Liver (tissue), 8 donors: ENCODE measurements at regions not wholly inside any gene's neighbourhood (a gene's known extent, or its start where the extent isn't known, plus 50 kb on each side); places are given as distances from the start of the nearest gene placed in this dataset.

Experiments
- DNase-seq: peaks from one replicate; pipeline ENCODE4 v3.0.0-alpha.2; 2017; ENCODE audit warnings: low spot score
- H3K27ac ChIP-seq, 2 donors: one replicate each; pipeline ENCODE4 v1.7.0; 2013; ENCODE audit warnings: inconsistent platforms in 2 of 2, low read length in 2 of 2, control low read depth in 1 of 2, low read depth in 1 of 2, mild to moderate bottlenecking in 1 of 2
- H3K27me3 ChIP-seq, 4 donors: one replicate each; pipeline versions ENCODE4 v1.6.1 to v1.7.0; 2013; ENCODE audit warnings: low read length in 3 of 4, inconsistent platforms in 1 of 4, mild to moderate bottlenecking in 1 of 4, moderate library complexity in 1 of 4; ENCODE audit not compliant: control insufficient read depth in 4 of 4, insufficient read depth in 4 of 4
- H3K36me3 ChIP-seq, 4 donors: one replicate each; pipeline versions ENCODE4 v1.6.1 to v1.7.0; 2013; ENCODE audit warnings: low read length in 3 of 4, mild to moderate bottlenecking in 3 of 4, low read depth in 1 of 4, moderate library complexity in 1 of 4; ENCODE audit not compliant: control insufficient read depth in 4 of 4, insufficient read depth in 3 of 4
- H3K4me1 ChIP-seq, 4 donors: one replicate each; pipeline versions ENCODE4 v1.6.1 to v1.7.0; 2013; ENCODE audit warnings: low read length in 3 of 4, mild to moderate bottlenecking in 3 of 4, moderate library complexity in 1 of 4; ENCODE audit not compliant: control insufficient read depth in 4 of 4, insufficient read depth in 4 of 4
- H3K4me3 ChIP-seq, 3 donors: one replicate each; pipeline versions ENCODE4 v1.6.1 to v1.7.0; 2013; ENCODE audit warnings: low read length in 3 of 3, control low read depth in 1 of 3, low read depth in 1 of 3, mild to moderate bottlenecking in 1 of 3
- H3K9ac ChIP-seq, 2 donors: one replicate each; pipeline ENCODE4 v1.7.0; 2013; ENCODE audit warnings: low read length in 2 of 2, mild to moderate bottlenecking in 2 of 2, moderate library complexity in 2 of 2, control low read depth in 1 of 2, low read depth in 1 of 2
- H3K9me3 ChIP-seq, 4 donors: one replicate each; pipeline versions ENCODE4 v1.6.1 to v1.7.0; 2013; ENCODE audit warnings: low read length in 3 of 4; ENCODE audit not compliant: control insufficient read depth in 4 of 4
- CTCF ChIP-seq: fragments of 150-350 bp; IDR thresholded peaks from 2 replicates; pipeline ENCODE4 v1.5.1; 2017; ENCODE audit warnings: improper control_type of control experiment, low read depth, low read length; ENCODE audit not compliant: missing input control
- EGR1 ChIP-seq, 2 donors: IDR thresholded peaks; 2 replicates each; pipeline ENCODE4 v1.6.1; 2016 to 2018; ENCODE audit warnings: antibody characterized with exemption in 2 of 2, low read depth in 2 of 2
- FOXA2 ChIP-seq: IDR thresholded peaks from 2 replicates; pipeline ENCODE4 v1.6.1; 2016; ENCODE audit warnings: antibody characterized with exemption
- HNF4A ChIP-seq, 2 donors: conservative IDR thresholded peaks; 2 replicates each; pipeline ENCODE4 v1.6.1; 2016; ENCODE audit warnings: antibody characterized with exemption in 2 of 2, mild to moderate bottlenecking in 2 of 2
- HNF4G ChIP-seq: IDR thresholded peaks from 2 replicates; pipeline ENCODE4 v1.6.1; 2016; ENCODE audit warnings: antibody characterized with exemption
- RAD21 ChIP-seq, 2 donors: IDR thresholded peaks; 2 replicates each; pipeline ENCODE4 v1.6.1; 2016; ENCODE audit warnings: antibody characterized with exemption in 2 of 2, mild to moderate bottlenecking in 2 of 2
- RXRA ChIP-seq, 2 donors: IDR thresholded peaks; 2 replicates each; pipeline ENCODE4 v1.6.1; 2017 to 2018; ENCODE audit warnings: antibody characterized with exemption in 2 of 2, mild to moderate bottlenecking in 1 of 2
- SP1 ChIP-seq: IDR thresholded peaks from 2 replicates; pipeline ENCODE4 v1.6.1; 2018; ENCODE audit warnings: antibody characterized with exemption, mild to moderate bottlenecking
- TAF1 ChIP-seq: conservative IDR thresholded peaks from 2 replicates; pipeline ENCODE4 v1.6.1; 2016; ENCODE audit warnings: antibody characterized with exemption, mild to moderate bottlenecking
- YY1 ChIP-seq: IDR thresholded peaks from 2 replicates; pipeline ENCODE4 v1.6.1; 2016; ENCODE audit warnings: antibody characterized with exemption, mild to moderate bottlenecking
- WGBS: extraction: QIAGEN DNeasy Blood & Tissue Kit; methylation state at CpG from one replicate; pipeline ENCODE4 v1.1.7; 2013; 5-methylcytosine and 5-hydroxymethylcytosine counted together
- TF ChIP-seq, protein P1 (sequence below): IDR thresholded peaks from 2 replicates; pipeline ENCODE4 v1.6.1; 2016; ENCODE audit warnings: antibody characterized with exemption
- TF ChIP-seq, protein P2 (sequence below): IDR thresholded peaks from 2 replicates; pipeline ENCODE4 v1.6.1; 2016; ENCODE audit warnings: antibody characterized with exemption
- TF ChIP-seq, protein P3 (sequence below): IDR thresholded peaks from 2 replicates; pipeline ENCODE4 v1.6.1; 2016; ENCODE audit warnings: antibody characterized with exemption
- donor health status: healthy.
- donor health status: healthy.
- donor health status: healthy.
- donor health status: healthy.
- donor health status: healthy.

DNA sequence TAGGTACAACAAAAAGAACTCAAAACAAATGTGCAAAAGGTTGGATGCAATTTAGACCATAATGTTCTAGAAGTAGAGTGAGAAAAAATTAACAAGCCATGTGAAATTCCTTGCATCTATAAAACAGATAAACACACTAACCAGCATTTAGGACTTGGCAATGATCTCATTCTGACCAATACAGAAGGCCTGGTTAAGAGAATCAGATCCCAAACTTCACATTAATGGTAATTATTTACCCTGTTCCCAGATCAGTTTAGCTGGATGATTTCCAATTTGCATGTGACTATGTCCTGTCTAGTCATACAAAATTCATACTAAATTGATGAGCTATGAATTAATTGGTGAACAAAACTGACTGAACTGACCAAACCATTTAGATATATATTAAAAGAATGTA lies 98.4 kb upstream of the FIGN start (continued):
- TF ChIP-seq, protein P1, sequence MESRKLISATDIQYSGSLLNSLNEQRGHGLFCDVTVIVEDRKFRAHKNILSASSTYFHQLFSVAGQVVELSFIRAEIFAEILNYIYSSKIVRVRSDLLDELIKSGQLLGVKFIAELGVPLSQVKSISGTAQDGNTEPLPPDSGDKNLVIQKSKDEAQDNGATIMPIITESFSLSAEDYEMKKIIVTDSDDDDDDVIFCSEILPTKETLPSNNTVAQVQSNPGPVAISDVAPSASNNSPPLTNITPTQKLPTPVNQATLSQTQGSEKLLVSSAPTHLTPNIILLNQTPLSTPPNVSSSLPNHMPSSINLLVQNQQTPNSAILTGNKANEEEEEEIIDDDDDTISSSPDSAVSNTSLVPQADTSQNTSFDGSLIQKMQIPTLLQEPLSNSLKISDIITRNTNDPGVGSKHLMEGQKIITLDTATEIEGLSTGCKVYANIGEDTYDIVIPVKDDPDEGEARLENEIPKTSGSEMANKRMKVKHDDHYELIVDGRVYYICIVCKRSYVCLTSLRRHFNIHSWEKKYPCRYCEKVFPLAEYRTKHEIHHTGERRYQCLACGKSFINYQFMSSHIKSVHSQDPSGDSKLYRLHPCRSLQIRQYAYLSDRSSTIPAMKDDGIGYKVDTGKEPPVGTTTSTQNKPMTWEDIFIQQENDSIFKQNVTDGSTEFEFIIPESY = no peak
- no peak for TF ChIP-seq YY1
- TF ChIP-seq RXRA (IDR thresholded peaks at IDR 0.05) = no peak
- TF ChIP-seq, protein P2, sequence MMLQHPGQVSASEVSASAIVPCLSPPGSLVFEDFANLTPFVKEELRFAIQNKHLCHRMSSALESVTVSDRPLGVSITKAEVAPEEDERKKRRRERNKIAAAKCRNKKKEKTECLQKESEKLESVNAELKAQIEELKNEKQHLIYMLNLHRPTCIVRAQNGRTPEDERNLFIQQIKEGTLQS = no peak
- no peak for TF ChIP-seq SP1
- TF ChIP-seq EGR1 (IDR thresholded peaks at IDR 0.05; ENCODE audit: low read depth in 2 of 2) = no peak
- no peak for TF ChIP-seq HNF4G
- no peak for TF ChIP-seq RAD21 (IDR thresholded peaks at IDR 0.05)

GRCh38 chr2:163828771-163829170 lies 93.0 kb upstream of the FIGN start:
- Histone ChIP-seq H3K9ac (no peak overlapping the region), H3K27me3 (no peaks in the 10 kb centered on the region), H3K4me3 (no peak overlapping the region), H3K4me1 (no peaks in the 10 kb centered on the region), H3K27ac (no peak overlapping the region), H3K9me3 (no peaks in the 10 kb centered on the region), H3K36me3 (no peaks in the 10 kb centered on the region)
- TF ChIP-seq HNF4A (conservative IDR thresholded peaks at IDR 0.05) (no peak), SP1 (no peak), RAD21 (IDR thresholded peaks at IDR 0.05) (no peak), CTCF (no peak), TAF1 (no peak), EGR1 (IDR thresholded peaks at IDR 0.05; ENCODE audit: low read depth in 2 of 2) (no peak), RXRA (IDR thresholded peaks at IDR 0.05) (no peak)
- TF ChIP-seq, protein P2 = no peak
- TF ChIP-seq, protein P3, sequence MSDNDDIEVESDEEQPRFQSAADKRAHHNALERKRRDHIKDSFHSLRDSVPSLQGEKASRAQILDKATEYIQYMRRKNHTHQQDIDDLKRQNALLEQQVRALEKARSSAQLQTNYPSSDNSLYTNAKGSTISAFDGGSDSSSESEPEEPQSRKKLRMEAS = no peak
- no peak for DNase-seq
- WGBS = 86% methylated on average over 3 of the region's 3 CpGs

GRCh38 chr2:163822033-163822432 lies 86.2 kb upstream of the FIGN start:
- Histone ChIP-seq H3K36me3 (no peaks in the 10 kb centered on the region), H3K9me3 (no peaks in the 10 kb centered on the region), H3K27me3 (no peaks in the 10 kb centered on the region), H3K4me1 (peaks cover 0 to 12% (median 6%) of the 10 kb centered on the region in 4 donors), H3K9ac (no peak overlapping the region), H3K4me3 (no peak overlapping the region), H3K27ac (no peak overlapping the region)
- TF ChIP-seq SP1 (no peak), FOXA2 (no peak), HNF4A (conservative IDR thresholded peaks at IDR 0.05) (peak; percentile 56 to 57), RXRA (IDR thresholded peaks at IDR 0.05) (no peak), YY1 (peak; percentile 24), EGR1 (IDR thresholded peaks at IDR 0.05; ENCODE audit: low read depth in 2 of 2) (no peak), CTCF (no peak)
- DNase-seq = no peak
